WTC11 (cell line): ENCODE measurements at regions not wholly inside any gene's neighbourhood (a gene's known extent, or its start where the extent isn't known, plus 50 kb on each side); places are given as distances from the start of the nearest gene placed in this dataset.

Experiments
- KAT7 ChIP-seq: sonication (generic); formaldehyde crosslinking; IDR thresholded peaks from 2 replicates; pipeline ENCODE4 v1.8.1; 2023; ENCODE audit warnings: missing genetic modification reagents, mild to moderate bottlenecking, borderline replicate concordance
- NFE2L1 ChIP-seq: sonication (generic); formaldehyde crosslinking; IDR thresholded peaks from 2 replicates; pipeline ENCODE4 v1.8.1; 2023; ENCODE audit warnings: missing genetic modification reagents
- NFYB ChIP-seq: sonication (generic); formaldehyde crosslinking; conservative IDR thresholded peaks from 2 replicates; pipeline ENCODE4 v1.8.0; 2022; ENCODE audit warnings: low read depth, missing genetic modification reagents
- SP1 ChIP-seq: sonication (generic); formaldehyde crosslinking; conservative IDR thresholded peaks from 2 replicates; pipeline ENCODE4 v1.8.1; 2022; ENCODE audit warnings: missing genetic modification reagents
- TF ChIP-seq, protein P1 (sequence below): fragments of 200-600 bp; IDR thresholded peaks from 2 replicates; pipeline ENCODE4 v1.8.0; 2022; ENCODE audit warnings: antibody characterized with exemption
- TF ChIP-seq, protein P2 (sequence below): sonication (generic); formaldehyde crosslinking; IDR thresholded peaks from 2 replicates; pipeline ENCODE4 v1.8.0; 2022; ENCODE audit warnings: mild to moderate bottlenecking, missing genetic modification reagents

DNA sequence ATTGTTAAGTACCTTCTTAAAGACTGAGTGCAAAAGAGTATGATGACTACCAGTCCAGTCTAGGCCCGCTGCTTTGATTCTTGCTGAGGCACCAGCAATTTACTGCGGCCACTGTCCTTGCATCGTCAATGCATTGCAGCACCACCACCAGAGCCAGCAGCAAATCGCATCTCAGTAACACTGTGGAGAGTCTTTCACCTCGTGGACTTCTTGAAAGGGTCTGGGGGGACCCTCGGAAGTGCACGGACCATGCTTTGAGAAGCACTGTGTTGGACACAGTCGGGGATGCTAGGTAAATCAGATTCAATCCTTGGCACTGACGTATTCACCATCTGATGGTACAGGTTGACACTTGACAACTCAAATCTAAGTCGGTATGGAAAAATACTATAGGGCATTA is 493.6 kb downstream of the RPS24 start:
- TF ChIP-seq, protein P1, sequence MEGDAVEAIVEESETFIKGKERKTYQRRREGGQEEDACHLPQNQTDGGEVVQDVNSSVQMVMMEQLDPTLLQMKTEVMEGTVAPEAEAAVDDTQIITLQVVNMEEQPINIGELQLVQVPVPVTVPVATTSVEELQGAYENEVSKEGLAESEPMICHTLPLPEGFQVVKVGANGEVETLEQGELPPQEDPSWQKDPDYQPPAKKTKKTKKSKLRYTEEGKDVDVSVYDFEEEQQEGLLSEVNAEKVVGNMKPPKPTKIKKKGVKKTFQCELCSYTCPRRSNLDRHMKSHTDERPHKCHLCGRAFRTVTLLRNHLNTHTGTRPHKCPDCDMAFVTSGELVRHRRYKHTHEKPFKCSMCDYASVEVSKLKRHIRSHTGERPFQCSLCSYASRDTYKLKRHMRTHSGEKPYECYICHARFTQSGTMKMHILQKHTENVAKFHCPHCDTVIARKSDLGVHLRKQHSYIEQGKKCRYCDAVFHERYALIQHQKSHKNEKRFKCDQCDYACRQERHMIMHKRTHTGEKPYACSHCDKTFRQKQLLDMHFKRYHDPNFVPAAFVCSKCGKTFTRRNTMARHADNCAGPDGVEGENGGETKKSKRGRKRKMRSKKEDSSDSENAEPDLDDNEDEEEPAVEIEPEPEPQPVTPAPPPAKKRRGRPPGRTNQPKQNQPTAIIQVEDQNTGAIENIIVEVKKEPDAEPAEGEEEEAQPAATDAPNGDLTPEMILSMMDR = no peak
- no peak for TF ChIP-seq NFYB (CRISPR knock-in tag)
- TF ChIP-seq KAT7 (CRISPR knock-in tag) = no peak
- TF ChIP-seq, protein P2, sequence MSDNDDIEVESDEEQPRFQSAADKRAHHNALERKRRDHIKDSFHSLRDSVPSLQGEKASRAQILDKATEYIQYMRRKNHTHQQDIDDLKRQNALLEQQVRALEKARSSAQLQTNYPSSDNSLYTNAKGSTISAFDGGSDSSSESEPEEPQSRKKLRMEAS (CRISPR knock-in tag) = no peak
- TF ChIP-seq SP1 (CRISPR knock-in tag) = no peak
- TF ChIP-seq NFE2L1 (CRISPR knock-in tag) = no peak
